ENCODE measurements at regions not wholly inside any gene's neighbourhood (a gene's known extent, or its start where the extent isn't known, plus 50 kb on each side); places are given as distances from the start of the nearest gene placed in this dataset.
A peak's percentile ranks its signal among the peaks of the same experiment; 100 is the strongest.

DNA sequence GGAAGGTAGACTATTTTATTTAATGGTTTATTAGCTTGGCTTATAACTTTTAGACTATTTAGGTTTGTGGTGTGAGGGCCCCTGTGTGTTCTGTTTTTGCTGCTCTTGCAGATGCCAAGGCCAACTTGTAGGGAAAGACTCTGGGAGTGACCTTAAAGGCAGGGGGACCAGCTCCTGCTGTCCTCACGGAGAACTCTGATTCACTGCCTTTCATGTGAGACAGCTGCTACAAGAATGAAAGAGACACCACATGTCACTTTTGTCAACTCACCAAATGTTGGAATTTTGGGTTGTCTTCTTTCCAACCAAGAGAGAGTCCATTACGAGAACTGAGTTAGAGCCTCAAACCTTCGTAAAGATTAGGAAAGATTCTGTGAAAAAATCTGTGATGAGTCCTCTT lies 258.3 kb upstream of the ADAMTSL1 start:
- no peak for TF ChIP-seq CTCF (conservative IDR thresholded peaks at IDR 0.05)
- H3K27ac ChIP-seq = no peak overlapping the region

- TF ChIP-seq CTCF (conservative IDR thresholded peaks at IDR 0.05) = no peak
- H3K27ac ChIP-seq = no peak overlapping the region
Measured at GRCh38 chr9:18216376-18216775, 257.6 kb upstream of the ADAMTSL1 start.

- no peak for TF ChIP-seq CTCF (conservative IDR thresholded peaks at IDR 0.05)
- H3K27ac ChIP-seq = no peak overlapping the region
Measured at GRCh38 chr9:18228101-18228500, 245.9 kb upstream of the ADAMTSL1 start.

DNA sequence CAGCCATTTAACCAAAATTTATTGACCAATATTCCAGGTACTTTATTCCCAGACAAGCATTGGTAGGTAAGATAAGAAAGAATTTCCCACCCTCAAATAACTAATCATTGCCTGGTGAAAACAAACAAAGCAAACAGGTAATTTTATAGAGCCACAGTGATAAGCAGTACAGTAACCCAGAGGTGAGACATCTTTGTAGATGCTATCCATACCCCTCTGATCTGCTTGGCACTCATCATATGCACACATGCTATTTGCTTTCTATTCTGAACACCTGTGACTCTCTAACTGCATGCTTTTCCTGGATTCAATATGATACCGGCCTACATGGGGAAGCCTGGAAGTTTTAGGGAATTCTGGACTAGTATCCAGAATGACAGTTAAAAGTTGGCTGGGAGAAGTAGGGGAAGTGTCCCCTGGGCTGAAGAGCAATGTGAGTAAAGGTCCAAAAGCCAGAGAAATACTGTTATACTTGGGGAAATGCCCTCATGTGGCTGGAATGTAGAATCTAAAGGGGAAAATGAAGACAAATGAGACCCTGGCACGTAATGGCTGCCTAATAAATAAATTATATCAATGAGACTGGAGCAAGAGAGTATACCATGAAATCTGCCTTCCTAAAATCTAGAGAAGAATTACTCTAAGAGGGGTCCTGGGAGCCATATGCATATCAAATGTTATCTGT lies 243.8 kb upstream of the ADAMTSL1 start:
- 0 out of 2 replicates have a peak, but pooled peaks have one; percentile 6 for TF ChIP-seq CTCF (conservative IDR thresholded peaks at IDR 0.05)
- H3K27ac ChIP-seq = no peak overlapping the region

GRCh38 chr9:18233311-18233710 lies 240.6 kb upstream of the ADAMTSL1 start:
- no peak for TF ChIP-seq CTCF (conservative IDR thresholded peaks at IDR 0.05)
- no peak overlapping the region for H3K27ac ChIP-seq

DNA sequence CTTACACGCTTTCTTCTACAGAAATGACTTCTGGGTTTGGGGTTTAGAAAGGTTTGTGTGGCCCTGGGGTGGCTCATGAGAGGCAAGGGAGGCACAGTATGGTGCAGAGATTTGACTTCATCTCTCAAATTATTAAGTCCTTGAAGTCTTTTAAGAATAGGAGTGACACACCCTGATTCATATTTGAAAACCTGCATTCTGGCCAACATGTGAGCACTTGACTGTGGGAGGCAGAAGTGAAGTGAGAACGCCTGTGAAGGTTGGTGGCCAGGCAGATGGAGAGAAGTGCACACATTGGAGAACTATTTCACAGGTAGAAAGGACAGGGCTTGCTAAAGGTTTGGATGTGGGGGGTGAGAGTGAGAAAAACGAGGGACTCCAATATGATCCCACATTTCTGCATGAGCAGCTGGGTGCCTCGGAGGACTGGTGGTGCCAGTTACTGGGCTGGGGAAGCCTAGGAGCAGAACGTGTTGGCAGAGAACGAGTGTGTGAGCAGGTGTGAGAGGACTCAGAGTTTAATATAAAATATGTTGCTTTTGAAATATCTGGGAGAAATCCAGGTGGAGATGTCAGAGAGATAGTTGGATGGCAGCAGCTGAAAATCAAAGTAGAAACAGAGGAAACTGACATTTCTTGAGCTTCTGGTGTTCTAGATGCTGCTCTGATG lies 240.0 kb upstream of the ADAMTSL1 start:
- no peak for TF ChIP-seq CTCF (conservative IDR thresholded peaks at IDR 0.05)
- H3K27ac ChIP-seq = no peak overlapping the region

DNA sequence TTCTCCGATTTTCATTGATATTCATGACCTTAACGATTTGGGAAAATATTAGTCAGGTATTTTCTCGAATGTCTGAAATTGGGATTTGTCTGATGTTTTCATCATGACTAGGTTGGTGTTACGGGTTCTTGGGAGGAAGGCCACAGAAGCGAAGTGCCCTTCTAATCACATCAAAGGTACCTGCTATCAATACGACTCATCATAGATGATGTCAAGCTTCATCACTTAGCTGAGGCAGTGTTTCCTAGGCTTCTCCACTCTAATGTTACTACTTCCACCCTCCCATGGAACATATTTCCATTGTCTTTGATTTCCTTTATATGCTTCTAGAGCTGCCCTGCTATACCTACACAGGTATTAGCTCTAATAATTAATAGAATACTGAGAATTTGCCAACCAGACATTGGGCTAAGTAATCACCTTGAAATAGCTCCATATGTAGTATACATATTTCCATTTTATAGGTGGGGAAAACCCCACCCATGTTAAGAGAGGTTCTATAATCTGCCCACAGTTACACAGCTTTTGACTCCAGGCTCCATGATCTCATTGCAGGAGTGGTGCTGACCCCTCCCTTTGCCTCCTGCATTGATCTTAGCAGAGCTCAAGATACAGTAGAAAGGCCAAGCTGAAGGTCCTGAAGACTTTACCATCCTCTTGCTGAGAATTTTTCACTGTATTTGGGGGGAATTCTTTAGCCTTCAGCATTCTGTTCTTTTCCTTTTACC lies 238.6 kb upstream of the ADAMTSL1 start:
- no peak for TF ChIP-seq CTCF (conservative IDR thresholded peaks at IDR 0.05)
- no peak overlapping the region for H3K27ac ChIP-seq

Data from VCaP (cell line).